ENCODE measurements at regions not wholly inside any gene's neighbourhood (a gene's known extent, or its start where the extent isn't known, plus 50 kb on each side); places are given as distances from the start of the nearest gene placed in this dataset.
"Not testable (repeated sequence)": the region's sequence is repeated elsewhere in the genome, so short reads cannot be mapped to it uniquely, and the experiment has no call there.

- Histone ChIP-seq H3K9me3 (no peaks in the 10 kb centered on the region), H3K4me1 (ENCODE audit: control insufficient read depth in 1 of 2, extremely low read depth in 1 of 2, insufficient read depth in 2 of 2, low read length in 2 of 2) (no peaks in the 10 kb centered on the region), H3K4me3 (ENCODE audit: control insufficient read depth in 1 of 2, extremely low read depth in 1 of 2, low read length in 1 of 2) (no peak overlapping the region), H3K36me3 (ENCODE audit: control insufficient read depth in 2 of 2, extremely low read depth in 1 of 2, insufficient read depth in 1 of 2, low read length in 1 of 2) (no peaks in the 10 kb centered on the region), H3K27me3 (replicated peaks in 1 of 2; ENCODE audit: control insufficient read depth in 2 of 2, extremely low read depth in 1 of 2, insufficient read depth in 2 of 2, low read length in 1 of 2) (no peaks in the 10 kb centered on the region), H3K27ac (ENCODE audit: low read length) (no peak overlapping the region)
- ChIA-PET CTCF (no interaction called here), POLR2A (no interaction called here)
- DNase-seq (no peak), ATAC-seq (replicated peaks in 1 of 4) (no peak)
- H3K27ac Mint-ChIP-seq = no peak overlapping the region
- no peak overlapping the region for H3K4me3 Mint-ChIP-seq
- no peaks in the 10 kb centered on the region for H3K4me1 Mint-ChIP-seq
- H3K36me3 Mint-ChIP-seq = no peaks in the 10 kb centered on the region
- no peaks in the 10 kb centered on the region for H3K27me3 Mint-ChIP-seq
- H3K9me3 Mint-ChIP-seq = peaks cover 0 to 10% (median 5%) of the 10 kb centered on the region in 3 donors
Observed at GRCh38 chr11:23932485-23932898, 564.4 kb upstream of the LUZP2 start.

- ATAC-seq (replicated peaks in 1 of 4) (no peak), DNase-seq (no peak)
- WGBS (ENCODE audit: insufficient coverage) = no CpG with 5 or more reads among the region's 9 CpGs
- H3K9me3 Mint-ChIP-seq = peaks cover 0 to 10% (median 5%) of the 10 kb centered on the region in 3 donors
- no peak overlapping the region for H3K4me3 ChIP-seq (ENCODE audit: control insufficient read depth in 1 of 2, extremely low read depth in 1 of 2, low read length in 1 of 2)
- H3K36me3 ChIP-seq (ENCODE audit: control insufficient read depth in 2 of 2, extremely low read depth in 1 of 2, insufficient read depth in 1 of 2, low read length in 1 of 2) = no peaks in the 10 kb centered on the region
- POLR2A ChIA-PET = no interaction called here
- no peak overlapping the region for H3K27ac ChIP-seq (ENCODE audit: low read length)
- H3K27me3 ChIP-seq (replicated peaks in 1 of 2; ENCODE audit: control insufficient read depth in 2 of 2, extremely low read depth in 1 of 2, insufficient read depth in 2 of 2, low read length in 1 of 2) = no peaks in the 10 kb centered on the region
- H3K27me3 Mint-ChIP-seq = no peaks in the 10 kb centered on the region
- no peaks in the 10 kb centered on the region for H3K36me3 Mint-ChIP-seq
- CTCF ChIA-PET = no interaction called here
- no peaks in the 10 kb centered on the region for H3K4me1 ChIP-seq (ENCODE audit: control insufficient read depth in 1 of 2, extremely low read depth in 1 of 2, insufficient read depth in 2 of 2, low read length in 2 of 2)
- no peak overlapping the region for H3K27ac Mint-ChIP-seq
- no peaks in the 10 kb centered on the region for H3K4me1 Mint-ChIP-seq
- no peak overlapping the region for H3K4me3 Mint-ChIP-seq
- no peaks in the 10 kb centered on the region for H3K9me3 ChIP-seq
Observed at GRCh38 chr11:23933721-23934120, 563.1 kb upstream of the LUZP2 start.

GRCh38 chr11:23934671-23935270, 562.1 kb upstream of the LUZP2 start:
- H3K27ac ChIP-seq (ENCODE audit: low read length); H3K4me1 ChIP-seq (ENCODE audit: control insufficient read depth in 1 of 2, extremely low read depth in 1 of 2, insufficient read depth in 2 of 2, low read length in 2 of 2); H3K4me3 ChIP-seq (ENCODE audit: control insufficient read depth in 1 of 2, extremely low read depth in 1 of 2, low read length in 1 of 2); POLR2A ChIA-PET; H3K27me3 Mint-ChIP-seq; CTCF ChIA-PET; H3K4me1 Mint-ChIP-seq; H3K27ac Mint-ChIP-seq; DNase-seq; ATAC-seq (replicated peaks in 1 of 4); H3K9me3 Mint-ChIP-seq; H3K9me3 ChIP-seq; H3K4me3 Mint-ChIP-seq; H3K36me3 ChIP-seq (ENCODE audit: control insufficient read depth in 2 of 2, extremely low read depth in 1 of 2, insufficient read depth in 1 of 2, low read length in 1 of 2); H3K36me3 Mint-ChIP-seq; H3K27me3 ChIP-seq (replicated peaks in 1 of 2; ENCODE audit: control insufficient read depth in 2 of 2, extremely low read depth in 1 of 2, insufficient read depth in 2 of 2, low read length in 1 of 2): not testable (repeated sequence)
- WGBS (ENCODE audit: insufficient coverage) = 92% methylated on average over 16 of the region's 27 CpGs

- 83% methylated on average over 18 of the region's 31 CpGs for WGBS (ENCODE audit: insufficient coverage)
- H3K4me1 Mint-ChIP-seq; ATAC-seq (replicated peaks in 1 of 4); CTCF ChIA-PET; H3K4me3 ChIP-seq (ENCODE audit: control insufficient read depth in 1 of 2, extremely low read depth in 1 of 2, low read length in 1 of 2); H3K27me3 ChIP-seq (replicated peaks in 1 of 2; ENCODE audit: control insufficient read depth in 2 of 2, extremely low read depth in 1 of 2, insufficient read depth in 2 of 2, low read length in 1 of 2); H3K27me3 Mint-ChIP-seq; H3K27ac ChIP-seq (ENCODE audit: low read length); H3K36me3 ChIP-seq (ENCODE audit: control insufficient read depth in 2 of 2, extremely low read depth in 1 of 2, insufficient read depth in 1 of 2, low read length in 1 of 2); H3K27ac Mint-ChIP-seq; POLR2A ChIA-PET; DNase-seq; H3K4me1 ChIP-seq (ENCODE audit: control insufficient read depth in 1 of 2, extremely low read depth in 1 of 2, insufficient read depth in 2 of 2, low read length in 2 of 2); H3K4me3 Mint-ChIP-seq; H3K9me3 ChIP-seq; H3K36me3 Mint-ChIP-seq: not testable (repeated sequence)
- H3K9me3 Mint-ChIP-seq = peaks cover 4 to 14% (median 7%) of the 10 kb centered on the region in 3 donors
Observed at GRCh38 chr11:23942117-23942815, 554.6 kb upstream of the LUZP2 start.

GRCh38 chr11:23944923-23945322, 551.9 kb upstream of the LUZP2 start:
- Histone ChIP-seq H3K27ac (ENCODE audit: low read length) (no peak overlapping the region), H3K36me3 (ENCODE audit: control insufficient read depth in 2 of 2, extremely low read depth in 1 of 2, insufficient read depth in 1 of 2, low read length in 1 of 2) (no peaks in the 10 kb centered on the region), H3K4me1 (ENCODE audit: control insufficient read depth in 1 of 2, extremely low read depth in 1 of 2, insufficient read depth in 2 of 2, low read length in 2 of 2) (no peaks in the 10 kb centered on the region), H3K9me3 (no peaks in the 10 kb centered on the region), H3K4me3 (ENCODE audit: control insufficient read depth in 1 of 2, extremely low read depth in 1 of 2, low read length in 1 of 2) (no peak overlapping the region), H3K27me3 (replicated peaks in 1 of 2; ENCODE audit: control insufficient read depth in 2 of 2, extremely low read depth in 1 of 2, insufficient read depth in 2 of 2, low read length in 1 of 2) (no peaks in the 10 kb centered on the region)
- ChIA-PET POLR2A (no interaction called here), CTCF (no interaction called here)
- Mint-ChIP-seq H3K27me3 (no peaks in the 10 kb centered on the region), H3K27ac (no peak overlapping the region), H3K36me3 (no peaks in the 10 kb centered on the region), H3K4me1 (no peaks in the 10 kb centered on the region), H3K9me3 (peaks cover 4 to 18% (median 8%) of the 10 kb centered on the region in 3 donors), H3K4me3 (no peak overlapping the region)
- WGBS (ENCODE audit: insufficient coverage) = no CpG with 5 or more reads among the region's 2 CpGs
- DNase-seq (no peak), ATAC-seq (replicated peaks in 1 of 4) (no peak)

- Mint-ChIP-seq H3K27ac (no peak overlapping the region), H3K9me3 (peaks cover 4 to 8% (median 5%) of the 10 kb centered on the region in 3 donors), H3K4me3 (no peak overlapping the region), H3K4me1 (no peaks in the 10 kb centered on the region), H3K36me3 (no peaks in the 10 kb centered on the region), H3K27me3 (no peaks in the 10 kb centered on the region)
- H3K27me3 ChIP-seq (replicated peaks in 1 of 2; ENCODE audit: control insufficient read depth in 2 of 2, extremely low read depth in 1 of 2, insufficient read depth in 2 of 2, low read length in 1 of 2) = no peaks in the 10 kb centered on the region
- no peaks in the 10 kb centered on the region for H3K36me3 ChIP-seq (ENCODE audit: control insufficient read depth in 2 of 2, extremely low read depth in 1 of 2, insufficient read depth in 1 of 2, low read length in 1 of 2)
- H3K27ac ChIP-seq (ENCODE audit: low read length) = no peak overlapping the region
- no peaks in the 10 kb centered on the region for H3K4me1 ChIP-seq (ENCODE audit: control insufficient read depth in 1 of 2, extremely low read depth in 1 of 2, insufficient read depth in 2 of 2, low read length in 2 of 2)
- CTCF ChIA-PET = no interaction called here
- H3K9me3 ChIP-seq = no peaks in the 10 kb centered on the region
- ATAC-seq (replicated peaks in 1 of 4) (no peak), DNase-seq (no peak)
- no peak overlapping the region for H3K4me3 ChIP-seq (ENCODE audit: control insufficient read depth in 1 of 2, extremely low read depth in 1 of 2, low read length in 1 of 2)
- POLR2A ChIA-PET = no interaction called here
Observed at GRCh38 chr11:23947883-23948282, 549.0 kb upstream of the LUZP2 start.

GRCh38 chr11:23948851-23949250, 548.0 kb upstream of the LUZP2 start:
- Histone ChIP-seq H3K9me3 (no peaks in the 10 kb centered on the region), H3K4me3 (ENCODE audit: control insufficient read depth in 1 of 2, extremely low read depth in 1 of 2, low read length in 1 of 2) (no peak overlapping the region), H3K27me3 (replicated peaks in 1 of 2; ENCODE audit: control insufficient read depth in 2 of 2, extremely low read depth in 1 of 2, insufficient read depth in 2 of 2, low read length in 1 of 2) (no peaks in the 10 kb centered on the region), H3K36me3 (ENCODE audit: control insufficient read depth in 2 of 2, extremely low read depth in 1 of 2, insufficient read depth in 1 of 2, low read length in 1 of 2) (no peaks in the 10 kb centered on the region), H3K27ac (ENCODE audit: low read length) (no peak overlapping the region), H3K4me1 (ENCODE audit: control insufficient read depth in 1 of 2, extremely low read depth in 1 of 2, insufficient read depth in 2 of 2, low read length in 2 of 2) (no peaks in the 10 kb centered on the region)
- no peak for ATAC-seq (replicated peaks in 1 of 4)
- POLR2A ChIA-PET = no interaction called here
- H3K36me3 Mint-ChIP-seq = no peaks in the 10 kb centered on the region
- CTCF ChIA-PET = no interaction called here
- H3K27me3 Mint-ChIP-seq = no peaks in the 10 kb centered on the region
- H3K4me1 Mint-ChIP-seq = no peaks in the 10 kb centered on the region
- H3K27ac Mint-ChIP-seq = no peak overlapping the region
- H3K4me3 Mint-ChIP-seq = no peak overlapping the region
- no peak for DNase-seq
- 79% methylated on average over 2 of the region's 2 CpGs for WGBS (ENCODE audit: insufficient coverage)
- peaks cover 3 to 8% (median 4%) of the 10 kb centered on the region in 3 donors for H3K9me3 Mint-ChIP-seq
